BJ (cell line): ENCODE measurements at regions not wholly inside any gene's neighbourhood (a gene's known extent, or its start where the extent isn't known, plus 50 kb on each side); places are given as distances from the start of the nearest gene placed in this dataset.

Source experiments
- CTCF ChIA-PET: fragments of 350-600 bp; formaldehyde crosslinking; extraction: SDS; loops from one replicate; lab custom pipeline; 2021; ENCODE audit warnings: antibody characterized with exemption, inconsistent platforms; lab: Yijun Ruan, JAX
- POLR2A ChIA-PET: fragments of 300-600 bp; sonication (Branson Sonifier 250); formaldehyde crosslinking; extraction: SDS; loops from one replicate; lab custom pipeline; 2021; ENCODE audit warnings: antibody characterized with exemption; lab: Charles Lee
- DNase-seq: peaks from one replicate; pipeline ENCODE4 v3.0.0-alpha.2; 2011; ENCODE audit warnings: low read depth
- H3K27me3 ChIP-seq: 2 replicates; pipeline ENCODE4 v1.6.0; 2011; ENCODE audit warnings: low read length; ENCODE audit not compliant: control insufficient read depth, insufficient read depth
- H3K36me3 ChIP-seq: 2 replicates; pipeline ENCODE4 v1.5.1; 2011; ENCODE audit warnings: low read length; ENCODE audit not compliant: control insufficient read depth, insufficient read depth
- H3K4me3 ChIP-seq: 2 replicates; pipeline ENCODE4 v1.5.1; 2011; ENCODE audit warnings: low read depth, mild to moderate bottlenecking, control low read depth, low read length
- CTCF ChIP-seq: IDR thresholded peaks from 2 replicates; pipeline ENCODE4 v1.5.1; 2011; ENCODE audit warnings: low read depth, mild to moderate bottlenecking, control low read depth, inconsistent platforms, low read length, moderate library complexity; ENCODE audit not compliant: insufficient read depth

- Histone ChIP-seq H3K27me3 (peaks cover 2% of the 10 kb centered on the region; the same call in 1 of the 2 replicates), H3K36me3 (no peaks in the 10 kb centered on the region), H3K4me3 (no peak overlapping the region)
- no peak for DNase-seq
- no peak for TF ChIP-seq CTCF
- POLR2A ChIA-PET, result no interaction called here
- CTCF ChIA-PET, result interaction anchor here (1.0 to 1.2 kb wide), 5 partner anchors 9 to 364 kb away, joined by 3 to 5 read pairs (median 3); partner anchors contain the start of gene FOXD2
Observed at GRCh38 chr1:47696404-47696736, 258.5 kb downstream of the FOXD2 start.

- TF ChIP-seq CTCF, result no peak
- no peak overlapping the region for H3K4me3 ChIP-seq
- DNase-seq, result no peak
- POLR2A ChIA-PET, result no interaction called here
- CTCF ChIA-PET, result interaction anchor here (1.0 to 1.2 kb wide), 2 partner anchors 168 to 364 kb away, joined by 3 read pairs; no protein-coding TSS in a partner anchor
- H3K27me3 ChIP-seq, result peaks cover 2% of the 10 kb centered on the region; the same call in 1 of the 2 replicates
- H3K36me3 ChIP-seq, result no peaks in the 10 kb centered on the region
Observed at GRCh38 chr1:47696737-47697441, 259.0 kb downstream of the FOXD2 start.

- Histone ChIP-seq H3K27me3 (peaks cover 2% of the 10 kb centered on the region; the same call in 1 of the 2 replicates), H3K36me3 (no peaks in the 10 kb centered on the region), H3K4me3 (no peak overlapping the region)
- POLR2A ChIA-PET, result no interaction called here
- DNase-seq, result no peak
- TF ChIP-seq CTCF, result no peak
- CTCF ChIA-PET, result no interaction called here
Observed at GRCh38 chr1:47697616-47698335, 259.9 kb downstream of the FOXD2 start.

GRCh38 chr1:47699492-47700235, 261.8 kb downstream of the FOXD2 start:
- ChIA-PET POLR2A (no interaction called here), CTCF (interaction anchor here (1.1 to 1.7 kb wide), 4 partner anchors 9 to 262 kb away, joined by 3 to 6 read pairs (median 4); partner anchors contain the start of gene FOXD2)
- H3K27me3 ChIP-seq, result peaks cover 2% of the 10 kb centered on the region; the same call in 1 of the 2 replicates
- H3K4me3 ChIP-seq, result no peak overlapping the region
- TF ChIP-seq CTCF, result no peak
- no peak for DNase-seq
- H3K36me3 ChIP-seq, result no peaks in the 10 kb centered on the region
